Stimulated activated CD4-positive, alpha-beta T cell treated with anti-CD3 and anti-CD28 coated beads, Interleukin-4, amount 100 ng/mL, for 4 hours (primary cell): ENCODE measurements at regions not wholly inside any gene's neighbourhood (a gene's known extent, or its start where the extent isn't known, plus 50 kb on each side); places are given as distances from the start of the nearest gene placed in this dataset.
"Not testable (repeated sequence)": the region's sequence is repeated elsewhere in the genome, so short reads cannot be mapped to it uniquely, and the experiment has no call there.

Experiments used
- DNase-seq, 2 experiments: peaks; one replicate each; pipeline ENCODE4 v3.0.0-alpha.2; 2020

DNA sequence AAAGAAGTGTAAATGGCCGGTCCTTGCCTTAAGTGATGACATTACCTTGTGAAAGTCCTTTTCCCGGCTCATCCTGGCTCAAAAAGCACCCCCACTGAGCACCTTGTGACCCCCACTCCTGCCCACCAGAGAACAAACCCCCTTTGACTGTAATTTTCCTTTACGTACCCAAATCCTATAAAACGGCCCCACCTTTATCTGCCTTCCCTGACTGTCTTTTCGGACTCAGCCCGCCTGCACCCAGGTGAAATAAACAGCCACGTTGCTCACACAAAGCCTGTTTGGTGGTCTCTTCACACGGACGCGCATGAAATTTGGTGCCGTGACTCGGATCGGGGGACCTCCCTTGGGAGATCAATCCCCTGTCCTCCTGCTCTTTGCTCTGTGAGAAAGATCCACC lies 112.4 kb downstream of the NPY start:
- not testable (repeated sequence) for DNase-seq

- DNase-seq: no peak
These were observed 117.9 kb downstream of the NPY start for GRCh38 chr7:24401628-24402593.

DNA sequence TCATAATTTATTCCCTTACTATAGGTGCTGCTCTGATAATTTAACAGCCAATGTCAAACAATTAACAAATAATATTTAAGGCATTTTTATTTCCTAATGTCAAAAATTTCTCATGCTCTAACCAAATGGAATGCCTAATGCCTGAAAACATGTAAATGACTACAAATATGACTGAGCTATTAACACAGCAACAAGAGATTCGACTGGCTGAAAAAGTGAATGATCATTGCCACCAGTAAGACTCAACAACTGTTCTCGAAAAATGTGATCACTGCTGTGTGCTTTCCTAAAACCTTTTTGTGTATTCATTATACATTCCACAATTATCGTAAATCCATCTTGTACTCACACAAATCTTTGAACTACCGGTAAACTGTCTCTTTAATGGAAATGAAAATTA lies 118.7 kb downstream of the NPY start:
- DNase-seq: no peak

DNA sequence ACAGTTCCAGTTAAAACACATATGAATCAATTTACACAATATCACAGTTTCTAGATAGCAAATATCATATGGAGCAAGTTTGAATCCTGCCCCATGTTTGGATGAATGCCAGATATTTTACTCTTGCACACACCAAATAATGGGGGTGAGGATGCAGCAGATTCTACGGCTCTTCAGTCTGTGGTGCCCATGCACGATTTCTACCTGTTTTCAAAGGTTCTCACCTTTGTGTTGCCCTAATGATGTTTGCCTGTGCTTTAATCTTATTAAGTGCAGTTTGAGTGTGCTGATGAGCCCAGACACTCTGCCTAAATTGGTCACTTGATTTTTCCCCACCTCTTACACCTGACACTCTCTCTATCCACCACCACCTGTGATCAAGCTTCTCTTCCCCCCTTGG lies 119.6 kb downstream of the NPY start:
- no peak for DNase-seq

DNA sequence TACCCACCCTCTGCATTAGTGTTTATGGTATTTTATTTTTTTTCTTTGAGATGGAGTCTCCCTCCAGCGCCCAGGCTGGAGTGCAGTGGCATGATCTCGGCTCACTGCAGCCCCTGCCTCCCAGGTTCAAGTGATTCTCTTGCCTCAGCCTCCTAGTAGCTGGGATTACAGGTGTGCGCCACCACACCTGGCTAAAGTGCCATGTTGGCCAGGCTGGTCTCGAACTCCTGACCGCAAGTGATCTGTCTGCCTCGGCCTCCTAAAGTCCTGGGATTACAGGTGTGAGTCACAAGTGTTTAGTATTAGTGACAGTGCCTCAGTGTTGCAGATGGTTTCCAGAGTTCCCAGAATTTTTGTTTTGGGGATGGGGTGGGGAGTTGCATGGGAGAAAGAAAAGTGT lies 120.3 kb downstream of the NPY start:
- no peak for DNase-seq

DNA sequence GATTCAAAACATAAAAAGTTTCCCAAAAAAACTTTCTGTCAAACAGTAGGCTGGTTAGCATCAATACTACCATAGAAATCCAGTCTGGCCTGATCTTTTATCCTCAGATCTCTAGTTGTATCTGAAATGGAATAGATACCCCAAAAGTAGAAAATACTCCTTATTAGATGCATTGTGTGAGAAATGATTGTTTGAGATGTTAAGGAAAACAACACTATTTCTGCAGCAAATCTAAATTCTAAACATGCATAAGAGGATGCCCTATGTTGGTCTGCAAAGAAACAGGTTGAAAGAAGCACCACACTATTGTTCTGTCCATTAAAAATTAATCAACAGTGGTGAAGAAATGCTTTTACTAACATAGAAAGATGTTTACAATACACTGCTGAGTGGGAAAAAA lies 121.0 kb downstream of the NPY start:
- DNase-seq: no peak

GRCh38 chr7:24406053-24406788 lies 122.2 kb downstream of the NPY start:
- peak in 1 of 2 experiments; percentile 3 for DNase-seq

- DNase-seq: no peak
These were observed 122.9 kb downstream of the NPY start for GRCh38 chr7:24406789-24407299.

- DNase-seq: no peak
These were observed 124.0 kb downstream of the NPY start for GRCh38 chr7:24407965-24408364.

GRCh38 chr7:24408798-24409430 lies 124.9 kb downstream of the NPY start:
- DNase-seq: no peak

DNA sequence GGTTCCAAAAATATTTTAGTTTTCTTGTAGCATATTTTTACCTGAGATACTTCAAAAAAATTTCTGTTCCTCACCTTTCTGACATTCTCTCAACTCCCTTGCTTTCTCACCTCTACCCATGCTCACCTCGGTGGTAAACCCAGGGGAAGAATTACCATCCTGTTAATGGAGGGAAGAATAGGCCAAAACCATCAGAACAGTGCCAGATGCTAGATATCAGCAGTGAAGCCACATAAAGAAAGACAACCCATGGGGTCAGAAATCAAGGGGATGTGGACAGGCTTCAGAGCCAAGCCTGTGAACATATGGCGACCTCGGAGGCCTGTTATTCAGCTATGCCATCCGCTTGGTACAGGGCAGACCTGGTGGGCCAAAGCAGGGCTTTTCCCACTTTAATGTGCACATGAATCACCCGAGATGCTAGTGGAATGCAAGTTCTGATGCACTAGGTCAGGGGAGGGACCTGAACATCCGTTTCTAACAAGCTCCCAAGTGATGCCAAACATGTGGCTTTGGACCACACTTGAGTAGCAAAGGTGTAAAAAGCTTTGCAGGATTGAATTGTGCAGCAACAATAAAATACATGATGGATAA lies 125.5 kb downstream of the NPY start:
- no peak for DNase-seq

DNA sequence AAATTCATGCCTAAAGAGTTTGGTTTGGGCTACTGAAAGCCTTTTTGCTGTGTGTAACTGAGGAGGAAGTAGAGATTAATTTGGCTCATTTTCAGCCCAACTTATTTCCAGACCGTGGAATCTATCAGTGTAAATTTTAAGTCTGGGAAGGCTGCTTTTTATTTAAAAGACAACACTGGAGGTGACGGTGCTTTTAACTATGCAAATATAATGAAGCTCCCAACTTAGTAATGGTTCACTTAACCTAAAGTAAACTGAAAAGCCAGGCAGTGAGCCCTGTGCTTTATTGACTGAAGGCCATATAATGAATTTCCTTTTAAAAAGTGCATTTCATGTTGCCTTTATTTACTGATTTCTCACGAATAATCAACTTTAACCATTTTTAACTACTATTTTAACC lies 127.2 kb downstream of the NPY start:
- DNase-seq: no peak

DNA sequence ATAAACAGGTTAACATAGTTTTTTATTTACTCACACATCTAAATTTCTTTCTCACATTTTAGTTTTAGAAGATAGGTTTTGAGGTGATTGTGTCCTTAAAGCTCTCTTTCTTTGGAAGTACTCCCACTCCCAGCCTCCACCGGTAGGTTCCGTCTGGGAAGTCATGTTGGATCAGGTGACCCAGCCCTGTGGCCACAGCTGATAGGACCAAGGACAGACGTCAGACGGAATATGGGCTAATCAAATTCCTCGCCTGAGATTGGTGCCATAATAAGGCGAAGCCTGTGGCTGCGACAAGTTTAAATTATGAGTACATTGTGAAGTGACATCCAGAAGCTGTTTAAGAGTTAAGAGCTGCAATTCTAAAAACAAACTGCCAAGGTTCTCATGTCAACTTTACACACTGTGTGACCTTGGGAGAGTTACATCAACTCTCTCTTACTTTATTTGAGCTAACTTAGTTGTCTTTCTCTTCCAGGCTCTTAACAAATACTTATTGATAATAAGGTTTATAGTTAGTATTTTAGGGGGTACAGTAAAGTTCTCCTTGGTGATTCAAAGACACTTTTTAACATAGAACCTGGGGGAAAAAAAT lies 133.6 kb downstream of the NPY start:
- no peak for DNase-seq

GRCh38 chr7:24419077-24419476 lies 135.1 kb downstream of the NPY start:
- DNase-seq: no peak

GRCh38 chr7:24419511-24419910 lies 135.5 kb downstream of the NPY start:
- DNase-seq: no peak

DNA sequence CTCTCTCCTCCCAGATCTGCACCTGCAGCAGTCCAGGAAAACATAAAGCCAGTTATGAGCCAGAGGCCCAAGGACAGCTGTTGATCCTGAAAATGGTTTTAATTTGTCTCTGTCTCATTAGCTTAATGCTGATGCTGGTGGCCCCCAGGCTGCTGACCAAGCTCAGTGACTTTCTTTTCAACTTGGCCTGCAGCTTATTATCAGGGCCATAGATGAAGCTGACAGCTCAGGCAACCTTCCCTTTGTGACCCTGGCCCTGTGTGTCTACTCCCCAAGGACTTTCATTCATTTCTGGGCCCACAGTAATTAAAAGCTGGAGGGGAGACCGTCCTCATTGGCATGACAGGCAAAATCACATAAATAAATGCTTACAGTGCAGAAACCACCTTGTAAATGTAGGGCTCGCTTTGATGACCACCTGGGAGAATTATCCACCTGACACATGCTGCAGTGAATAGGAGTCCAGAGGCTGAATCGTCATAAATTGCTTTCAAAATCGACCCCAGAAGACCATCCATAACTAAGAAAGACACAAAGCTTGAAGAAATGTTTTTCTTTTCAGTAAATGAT lies 138.5 kb downstream of the NPY start:
- DNase-seq: no peak

GRCh38 chr7:24425664-24426063 lies 141.7 kb downstream of the NPY start:
- no peak for DNase-seq

DNA sequence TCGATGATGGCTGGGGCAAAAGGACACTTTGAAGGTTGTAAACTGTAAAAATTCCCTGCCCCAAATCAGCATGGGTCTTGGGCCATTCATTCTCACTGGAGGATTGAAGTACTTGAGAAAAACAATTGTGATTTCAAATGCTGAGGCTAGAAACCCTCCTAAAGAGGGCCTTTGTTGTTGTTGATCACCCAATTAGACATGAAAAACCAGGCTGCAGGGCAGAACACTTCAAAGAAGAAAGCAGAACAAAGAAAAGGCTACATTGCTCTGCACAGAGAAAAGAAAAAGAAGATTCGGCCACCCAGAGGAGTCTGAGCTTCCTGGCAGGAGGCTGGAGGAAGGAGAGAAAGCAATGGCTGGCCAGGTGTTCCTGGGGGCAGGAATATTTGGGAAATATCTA lies 143.1 kb downstream of the NPY start:
- no peak for DNase-seq

GRCh38 chr7:24428676-24429075 lies 144.6 kb upstream of the PALS2 start:
- DNase-seq: no peak

DNA sequence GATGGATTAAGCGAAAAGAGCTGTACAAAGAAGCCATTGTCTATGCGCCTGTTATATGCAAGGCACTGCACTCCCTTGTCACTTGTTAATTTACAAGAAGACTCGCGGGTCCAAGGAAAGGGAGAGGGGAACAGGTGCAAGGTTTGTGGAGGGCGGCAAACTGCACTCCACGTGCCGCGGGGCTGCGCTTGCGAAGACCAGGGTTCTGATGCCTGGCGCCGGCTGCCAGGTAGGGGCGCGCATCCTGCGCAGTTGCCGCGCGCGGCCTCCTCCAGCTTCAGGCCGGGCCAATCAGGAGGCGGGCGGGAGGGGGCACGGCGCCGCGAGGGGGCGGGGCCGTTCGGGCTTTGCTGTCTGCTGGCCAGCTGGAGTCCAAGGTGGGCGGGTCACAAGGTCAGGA lies 140.6 kb upstream of the PALS2 start:
- no peak for DNase-seq

GRCh38 chr7:24434972-24435371 lies 138.3 kb upstream of the PALS2 start:
- no peak for DNase-seq
